ENCODE measurements at regions not wholly inside any gene's neighbourhood (a gene's known extent, or its start where the extent isn't known, plus 50 kb on each side); places are given as distances from the start of the nearest gene placed in this dataset.

DNA sequence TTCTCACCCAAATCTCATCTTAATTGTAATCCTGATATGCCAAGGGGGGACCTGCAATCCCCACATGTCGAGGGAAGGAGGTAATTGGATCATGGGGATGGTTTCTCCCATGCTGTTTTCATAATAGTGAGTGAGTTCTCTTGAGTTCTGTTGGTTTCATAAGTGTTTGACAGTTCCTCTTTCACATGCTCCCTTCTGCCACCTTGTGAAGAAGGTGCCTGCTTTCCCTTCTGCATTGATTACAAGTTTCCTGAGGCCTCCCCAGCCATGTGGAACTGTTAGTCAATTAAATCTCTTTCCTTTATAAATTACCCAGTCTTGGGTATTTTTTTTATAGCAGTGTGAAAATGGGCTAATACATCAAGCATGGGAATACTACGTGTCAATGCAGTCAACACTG is 925.0 kb upstream of the MAN1A1 start:
- TF ChIP-seq, protein P1, sequence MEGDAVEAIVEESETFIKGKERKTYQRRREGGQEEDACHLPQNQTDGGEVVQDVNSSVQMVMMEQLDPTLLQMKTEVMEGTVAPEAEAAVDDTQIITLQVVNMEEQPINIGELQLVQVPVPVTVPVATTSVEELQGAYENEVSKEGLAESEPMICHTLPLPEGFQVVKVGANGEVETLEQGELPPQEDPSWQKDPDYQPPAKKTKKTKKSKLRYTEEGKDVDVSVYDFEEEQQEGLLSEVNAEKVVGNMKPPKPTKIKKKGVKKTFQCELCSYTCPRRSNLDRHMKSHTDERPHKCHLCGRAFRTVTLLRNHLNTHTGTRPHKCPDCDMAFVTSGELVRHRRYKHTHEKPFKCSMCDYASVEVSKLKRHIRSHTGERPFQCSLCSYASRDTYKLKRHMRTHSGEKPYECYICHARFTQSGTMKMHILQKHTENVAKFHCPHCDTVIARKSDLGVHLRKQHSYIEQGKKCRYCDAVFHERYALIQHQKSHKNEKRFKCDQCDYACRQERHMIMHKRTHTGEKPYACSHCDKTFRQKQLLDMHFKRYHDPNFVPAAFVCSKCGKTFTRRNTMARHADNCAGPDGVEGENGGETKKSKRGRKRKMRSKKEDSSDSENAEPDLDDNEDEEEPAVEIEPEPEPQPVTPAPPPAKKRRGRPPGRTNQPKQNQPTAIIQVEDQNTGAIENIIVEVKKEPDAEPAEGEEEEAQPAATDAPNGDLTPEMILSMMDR (IDR thresholded peaks at IDR 0.05) = no peak
- no peak for TF ChIP-seq POLR2A (IDR thresholded peaks at IDR 0.05)
